ENCODE measurements at regions not wholly inside any gene's neighbourhood (a gene's known extent, or its start where the extent isn't known, plus 50 kb on each side); places are given as distances from the start of the nearest gene placed in this dataset.

DNA sequence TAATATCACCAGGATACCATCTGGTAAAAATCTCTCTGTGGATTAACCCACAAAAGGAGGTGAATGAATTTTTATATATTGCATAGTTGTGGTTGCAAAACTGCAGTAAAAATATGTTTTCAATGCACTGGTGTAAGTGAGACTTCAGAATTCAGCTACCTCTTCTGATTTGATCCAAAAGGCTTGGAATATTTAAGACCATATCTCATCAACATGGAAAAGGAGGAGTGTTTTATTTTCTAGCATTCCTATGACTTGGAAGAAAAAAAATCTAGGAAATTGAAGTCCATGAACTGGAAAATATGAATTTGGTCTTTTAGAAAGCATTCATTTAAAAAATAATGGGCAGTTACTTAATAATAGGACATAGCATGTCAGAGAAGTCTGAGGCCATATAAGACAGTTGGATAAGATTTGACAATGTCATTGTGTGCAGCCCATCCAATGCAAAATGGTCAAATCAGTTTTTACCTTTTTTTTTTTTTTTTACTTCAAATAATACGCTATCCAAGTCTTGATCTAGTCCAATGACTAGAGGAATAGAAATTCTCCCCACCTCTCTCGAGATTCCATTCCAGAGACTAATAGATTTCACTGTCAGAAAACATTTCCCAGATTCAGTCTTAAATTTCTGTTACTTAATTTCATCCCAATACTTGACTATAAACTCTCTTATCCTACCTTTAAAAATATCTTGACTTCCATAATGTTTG is 364.9 kb upstream of the PMFBP1 start:
- Histone ChIP-seq H3K4me1 (ENCODE audit: control insufficient read depth in 1 of 2, insufficient read depth in 2 of 2, low read length in 2 of 2) (no peaks in the 10 kb centered on the region), H3K36me3 (ENCODE audit: control insufficient read depth in 1 of 2, insufficient read depth in 2 of 2, low read length in 1 of 2) (no peaks in the 10 kb centered on the region), H3K27ac (ENCODE audit: low read depth in 1 of 2, low read length in 2 of 2) (no peak overlapping the region), H3K4me3 (ENCODE audit: low read length in 2 of 2) (no peak overlapping the region), H3K9me3 (ENCODE audit: control insufficient read depth, low read length) (no peaks in the 10 kb centered on the region), H3K27me3 (ENCODE audit: control insufficient read depth in 1 of 2, insufficient read depth in 2 of 2, low read length in 1 of 2) (no peaks in the 10 kb centered on the region)
- ATAC-seq (ENCODE audit: low FRiP score) (no peak), DNase-seq (no peak)
- intact Hi-C loops (cut with DNase I), result no loop called here
- WGBS, 2 donors, result 89 to 91% methylated on average over 2 of the region's 2 CpGs

DNA sequence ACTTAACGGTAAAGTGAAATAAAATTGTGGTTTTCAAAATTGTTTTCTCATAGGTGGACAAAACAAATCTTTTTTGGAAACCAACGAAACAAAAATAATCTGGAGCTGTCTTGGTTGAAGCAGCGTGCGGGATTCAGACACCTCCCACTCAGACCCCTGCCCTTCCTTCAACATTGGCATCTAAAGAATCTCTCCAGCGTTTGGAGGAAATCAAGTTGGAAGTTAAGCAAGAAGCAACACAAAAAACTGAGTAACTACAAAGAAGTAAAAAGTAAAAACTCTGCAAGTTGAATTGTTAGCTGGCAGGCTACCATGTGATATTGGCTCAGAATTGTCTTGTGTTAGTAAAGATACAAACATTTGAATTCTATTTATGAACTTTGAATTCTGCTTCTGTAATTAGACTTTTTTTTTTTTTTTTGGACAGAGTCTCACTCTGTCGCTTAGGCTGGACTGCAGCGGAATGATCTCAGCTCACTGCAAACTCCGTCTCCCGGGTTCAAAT is 361.0 kb upstream of the PMFBP1 start:
- Histone ChIP-seq H3K36me3 (ENCODE audit: control insufficient read depth in 1 of 2, insufficient read depth in 2 of 2, low read length in 1 of 2) (no peaks in the 10 kb centered on the region), H3K4me1 (ENCODE audit: control insufficient read depth in 1 of 2, insufficient read depth in 2 of 2, low read length in 2 of 2) (no peaks in the 10 kb centered on the region), H3K4me3 (ENCODE audit: low read length in 2 of 2) (no peak overlapping the region), H3K27me3 (ENCODE audit: control insufficient read depth in 1 of 2, insufficient read depth in 2 of 2, low read length in 1 of 2) (no peaks in the 10 kb centered on the region), H3K27ac (ENCODE audit: low read depth in 1 of 2, low read length in 2 of 2) (no peak overlapping the region), H3K9me3 (ENCODE audit: control insufficient read depth, low read length) (no peaks in the 10 kb centered on the region)
- intact Hi-C loops (cut with DNase I), result no loop called here
- no peak for DNase-seq
- ATAC-seq (ENCODE audit: low FRiP score), result no peak
- 28 to 37% methylated on average over 9 of the region's 9 CpGs for WGBS, 2 donors

DNA sequence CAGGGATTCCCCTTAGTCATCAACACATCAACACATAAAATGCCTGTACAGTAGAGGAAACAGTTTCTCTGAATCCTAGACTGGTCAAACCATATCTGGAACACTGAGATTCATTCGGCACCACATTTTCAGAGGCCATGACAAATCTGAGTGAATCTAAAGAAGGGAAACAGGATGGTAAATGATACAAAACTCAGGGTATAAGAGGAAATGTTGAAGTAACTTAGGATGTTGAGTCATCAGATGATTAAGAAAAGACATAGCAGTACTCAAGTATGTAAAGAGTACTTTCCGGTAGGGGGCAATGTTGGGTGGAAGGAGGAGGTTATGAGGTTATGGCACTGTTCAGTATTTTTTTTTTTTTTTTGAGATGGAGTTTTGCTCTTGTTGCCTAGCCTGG is 358.5 kb upstream of the PMFBP1 start:
- intact Hi-C loops (cut with DNase I), result no loop called here
- Histone ChIP-seq H3K36me3 (ENCODE audit: control insufficient read depth in 1 of 2, insufficient read depth in 2 of 2, low read length in 1 of 2) (no peaks in the 10 kb centered on the region), H3K27me3 (ENCODE audit: control insufficient read depth in 1 of 2, insufficient read depth in 2 of 2, low read length in 1 of 2) (no peaks in the 10 kb centered on the region), H3K27ac (ENCODE audit: low read depth in 1 of 2, low read length in 2 of 2) (no peak overlapping the region), H3K4me3 (ENCODE audit: low read length in 2 of 2) (no peak overlapping the region), H3K9me3 (ENCODE audit: control insufficient read depth, low read length) (no peaks in the 10 kb centered on the region), H3K4me1 (ENCODE audit: control insufficient read depth in 1 of 2, insufficient read depth in 2 of 2, low read length in 2 of 2) (no peaks in the 10 kb centered on the region)
- DNase-seq, result no peak
- 93 to 95% methylated on average over 2 of the region's 2 CpGs for WGBS, 2 donors
- no peak for ATAC-seq (ENCODE audit: low FRiP score)

DNA sequence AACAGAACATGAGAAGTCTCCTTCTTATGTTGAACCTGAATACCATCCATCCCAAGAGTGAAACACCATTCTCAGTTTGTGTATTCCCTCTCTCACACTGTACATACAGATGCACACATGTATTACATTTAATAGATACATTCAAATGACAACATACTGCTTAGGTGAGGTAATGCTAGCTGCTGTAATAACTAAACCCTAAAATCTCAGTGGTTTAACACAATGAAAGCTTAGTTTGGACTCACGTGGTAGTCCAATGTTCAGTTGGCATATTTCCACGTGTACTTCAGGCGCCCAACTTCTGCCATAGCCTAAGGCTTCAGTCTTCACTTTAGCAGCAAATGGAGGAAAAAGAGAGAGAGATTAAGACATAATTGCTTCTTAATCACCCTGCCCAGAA is 351.1 kb upstream of the PMFBP1 start:
- Histone ChIP-seq H3K4me1 (ENCODE audit: control insufficient read depth in 1 of 2, insufficient read depth in 2 of 2, low read length in 2 of 2) (no peaks in the 10 kb centered on the region), H3K36me3 (ENCODE audit: control insufficient read depth in 1 of 2, insufficient read depth in 2 of 2, low read length in 1 of 2) (no peaks in the 10 kb centered on the region), H3K27me3 (ENCODE audit: control insufficient read depth in 1 of 2, insufficient read depth in 2 of 2, low read length in 1 of 2) (no peaks in the 10 kb centered on the region), H3K27ac (ENCODE audit: low read depth in 1 of 2, low read length in 2 of 2) (no peak overlapping the region), H3K4me3 (ENCODE audit: low read length in 2 of 2) (no peak overlapping the region), H3K9me3 (ENCODE audit: control insufficient read depth, low read length) (peaks cover 3% of the 10 kb centered on the region)
- ATAC-seq (ENCODE audit: low FRiP score) (no peak), DNase-seq (no peak)
- intact Hi-C loops (cut with DNase I), result loop anchor here in 1 of 2 donors (10.0 kb wide), 1 partner anchor 1132 kb away; no protein-coding TSS in a partner anchor
- WGBS, 2 donors, result 91 to 93% methylated on average over 3 of the region's 3 CpGs

DNA sequence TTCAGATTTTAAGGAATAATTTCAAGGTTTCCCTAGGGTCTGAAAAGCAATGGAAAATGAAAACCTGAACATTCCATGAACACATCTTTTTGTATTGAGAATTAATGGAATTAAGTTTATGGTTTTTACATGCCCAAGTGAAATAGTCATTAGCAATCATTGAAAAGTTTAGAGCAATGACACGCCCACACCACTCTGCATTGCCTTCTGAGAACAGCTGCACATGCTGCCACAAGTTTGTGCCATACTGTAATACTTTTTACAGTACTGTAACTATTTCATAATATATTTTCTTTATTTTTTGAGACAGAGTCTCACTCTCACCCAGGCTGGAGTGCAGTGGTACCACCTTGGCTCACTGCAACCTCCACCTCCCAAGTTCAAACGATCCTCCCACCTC is 345.2 kb upstream of the PMFBP1 start:
- H3K27ac ChIP-seq (ENCODE audit: low read depth in 1 of 2, low read length in 2 of 2), result no peak overlapping the region
- intact Hi-C loops (cut with DNase I), result no loop called here

DNA sequence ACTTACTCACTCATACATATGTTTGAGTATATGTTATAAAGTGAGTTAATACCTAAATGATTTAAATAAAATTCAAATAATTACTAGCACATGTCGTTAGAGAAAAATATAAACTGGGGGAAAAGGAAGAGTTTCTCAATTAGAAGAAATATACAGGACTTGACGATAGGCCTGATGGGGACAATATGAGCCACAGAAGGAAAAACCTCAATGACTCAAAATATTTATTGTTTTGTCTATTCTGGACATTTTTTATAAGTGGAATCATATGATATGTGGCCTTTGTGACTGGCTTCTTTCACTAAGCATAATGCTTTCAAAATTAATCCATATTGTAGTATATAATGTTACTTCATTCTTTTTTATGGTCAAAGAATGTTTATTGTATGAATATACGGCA is 339.2 kb upstream of the PMFBP1 start:
- intact Hi-C loops (cut with DNase I), result no loop called here
- ATAC-seq (ENCODE audit: low FRiP score) (no peak), DNase-seq (no peak)
- Histone ChIP-seq H3K36me3 (ENCODE audit: control insufficient read depth in 1 of 2, insufficient read depth in 2 of 2, low read length in 1 of 2) (no peaks in the 10 kb centered on the region), H3K27me3 (ENCODE audit: control insufficient read depth in 1 of 2, insufficient read depth in 2 of 2, low read length in 1 of 2) (no peaks in the 10 kb centered on the region), H3K4me3 (ENCODE audit: low read length in 2 of 2) (no peak overlapping the region), H3K4me1 (ENCODE audit: control insufficient read depth in 1 of 2, insufficient read depth in 2 of 2, low read length in 2 of 2) (no peaks in the 10 kb centered on the region), H3K9me3 (ENCODE audit: control insufficient read depth, low read length) (no peaks in the 10 kb centered on the region), H3K27ac (ENCODE audit: low read depth in 1 of 2, low read length in 2 of 2) (no peak overlapping the region)
- 91 to 94% methylated on average over 3 of the region's 3 CpGs for WGBS, 2 donors

More for the DNA sequence above, 345.2 kb upstream of the PMFBP1 start:
- H3K4me3 ChIP-seq (ENCODE audit: low read length in 2 of 2), result no peak overlapping the region
- H3K9me3 ChIP-seq (ENCODE audit: control insufficient read depth, low read length), result peaks cover under 1% of the 10 kb centered on the region
- no peaks in the 10 kb centered on the region for H3K36me3 ChIP-seq (ENCODE audit: control insufficient read depth in 1 of 2, insufficient read depth in 2 of 2, low read length in 1 of 2)
- H3K4me1 ChIP-seq (ENCODE audit: control insufficient read depth in 1 of 2, insufficient read depth in 2 of 2, low read length in 2 of 2), result no peaks in the 10 kb centered on the region
- no peaks in the 10 kb centered on the region for H3K27me3 ChIP-seq (ENCODE audit: control insufficient read depth in 1 of 2, insufficient read depth in 2 of 2, low read length in 1 of 2)
- DNase-seq (no peak), ATAC-seq (ENCODE audit: low FRiP score) (no peak)
- 92 to 96% methylated on average over 2 of the region's 2 CpGs for WGBS, 2 donors

DNA sequence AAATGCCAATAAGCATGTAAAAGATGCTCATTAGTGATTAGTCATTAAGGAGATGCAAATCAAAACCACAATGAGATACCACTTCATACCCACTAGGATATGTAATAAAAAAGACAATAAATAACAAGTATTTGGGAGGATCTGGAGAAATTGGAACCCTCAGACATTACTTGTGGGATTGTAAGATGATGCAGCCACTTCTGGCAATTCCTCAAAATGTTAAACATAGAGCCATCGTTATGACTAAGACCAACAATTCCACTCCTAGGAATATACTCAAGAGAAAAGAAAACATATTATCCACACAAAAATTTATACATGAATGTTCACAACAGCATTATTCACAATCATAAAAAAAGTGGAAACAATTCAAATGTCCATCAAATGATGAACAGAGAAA is 336.2 kb upstream of the PMFBP1 start:
- Histone ChIP-seq H3K9me3 (ENCODE audit: control insufficient read depth, low read length) (no peaks in the 10 kb centered on the region), H3K27ac (ENCODE audit: low read depth in 1 of 2, low read length in 2 of 2) (no peak overlapping the region), H3K4me3 (ENCODE audit: low read length in 2 of 2) (no peak overlapping the region), H3K36me3 (ENCODE audit: control insufficient read depth in 1 of 2, insufficient read depth in 2 of 2, low read length in 1 of 2) (no peaks in the 10 kb centered on the region), H3K4me1 (ENCODE audit: control insufficient read depth in 1 of 2, insufficient read depth in 2 of 2, low read length in 2 of 2) (no peaks in the 10 kb centered on the region), H3K27me3 (ENCODE audit: control insufficient read depth in 1 of 2, insufficient read depth in 2 of 2, low read length in 1 of 2) (no peaks in the 10 kb centered on the region)
- ATAC-seq (ENCODE audit: low FRiP score) (no peak), DNase-seq (no peak)
- 53 to 66% methylated on average over 1 of the region's 1 CpG for WGBS, 2 donors
- intact Hi-C loops (cut with DNase I), result no loop called here

DNA sequence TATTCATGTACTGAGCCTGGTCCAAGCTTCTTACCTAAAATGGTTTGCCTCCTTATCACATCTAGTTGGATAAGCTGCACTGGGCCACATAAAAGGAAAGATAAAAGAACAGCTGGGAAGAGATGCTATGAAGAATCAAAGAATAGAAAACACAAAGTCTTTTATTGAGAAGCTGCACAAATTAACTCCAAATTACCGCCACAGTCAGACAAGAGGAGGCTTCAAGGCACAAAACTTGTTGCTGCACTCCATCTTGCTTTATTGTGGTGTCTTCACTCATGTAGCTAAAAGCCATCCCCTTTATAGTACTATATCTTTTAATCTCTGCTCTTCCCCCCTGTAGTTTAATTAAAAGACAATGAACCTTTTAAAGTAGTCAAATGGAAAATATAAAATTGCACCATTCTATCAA is 330.6 kb upstream of the PMFBP1 start:
- no peaks in the 10 kb centered on the region for H3K4me1 ChIP-seq (ENCODE audit: control insufficient read depth in 1 of 2, insufficient read depth in 2 of 2, low read length in 2 of 2)
- intact Hi-C loops (cut with DNase I), result no loop called here
- H3K27me3 ChIP-seq (ENCODE audit: control insufficient read depth in 1 of 2, insufficient read depth in 2 of 2, low read length in 1 of 2), result no peaks in the 10 kb centered on the region
- ATAC-seq (ENCODE audit: low FRiP score) (no peak), DNase-seq (no peak)
- WGBS, 2 donors, result 86 to 94% methylated on average over 1 of the region's 1 CpG
- H3K36me3 ChIP-seq (ENCODE audit: control insufficient read depth in 1 of 2, insufficient read depth in 2 of 2, low read length in 1 of 2), result no peaks in the 10 kb centered on the region
- H3K27ac ChIP-seq (ENCODE audit: low read depth in 1 of 2, low read length in 2 of 2), result no peak overlapping the region
- no peaks in the 10 kb centered on the region for H3K9me3 ChIP-seq (ENCODE audit: control insufficient read depth, low read length)
- H3K4me3 ChIP-seq (ENCODE audit: low read length in 2 of 2), result no peak overlapping the region

All from aorta (tissue), 5 donors.